ENCODE measurements at regions not wholly inside any gene's neighbourhood (a gene's known extent, or its start where the extent isn't known, plus 50 kb on each side); places are given as distances from the start of the nearest gene placed in this dataset.
"Not testable (repeated sequence)": the region's sequence is repeated elsewhere in the genome, so short reads cannot be mapped to it uniquely, and the experiment has no call there.

DNA sequence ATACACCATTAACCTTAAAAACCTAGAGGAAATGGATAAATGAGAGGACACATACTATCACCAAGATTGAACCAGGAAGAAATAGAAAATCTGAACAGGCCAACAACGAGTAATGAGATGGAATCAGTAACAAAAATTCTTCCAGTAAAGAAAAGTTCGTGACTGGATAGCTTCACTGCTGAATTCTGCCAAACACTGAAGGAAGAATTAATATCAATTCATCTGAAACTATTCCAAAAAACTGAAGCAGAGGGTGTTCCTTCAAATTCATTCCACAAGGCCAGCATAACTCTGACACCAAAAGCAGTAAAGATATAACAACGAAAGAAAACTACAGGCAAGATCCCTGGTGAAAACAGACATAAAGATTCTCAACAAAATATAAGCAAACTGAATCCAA, 195.8 kb upstream of the GPR149 start:
- TF ChIP-seq ZFX (IDR thresholded peaks at IDR 0.05): no peak
- TF ChIP-seq, protein P1, sequence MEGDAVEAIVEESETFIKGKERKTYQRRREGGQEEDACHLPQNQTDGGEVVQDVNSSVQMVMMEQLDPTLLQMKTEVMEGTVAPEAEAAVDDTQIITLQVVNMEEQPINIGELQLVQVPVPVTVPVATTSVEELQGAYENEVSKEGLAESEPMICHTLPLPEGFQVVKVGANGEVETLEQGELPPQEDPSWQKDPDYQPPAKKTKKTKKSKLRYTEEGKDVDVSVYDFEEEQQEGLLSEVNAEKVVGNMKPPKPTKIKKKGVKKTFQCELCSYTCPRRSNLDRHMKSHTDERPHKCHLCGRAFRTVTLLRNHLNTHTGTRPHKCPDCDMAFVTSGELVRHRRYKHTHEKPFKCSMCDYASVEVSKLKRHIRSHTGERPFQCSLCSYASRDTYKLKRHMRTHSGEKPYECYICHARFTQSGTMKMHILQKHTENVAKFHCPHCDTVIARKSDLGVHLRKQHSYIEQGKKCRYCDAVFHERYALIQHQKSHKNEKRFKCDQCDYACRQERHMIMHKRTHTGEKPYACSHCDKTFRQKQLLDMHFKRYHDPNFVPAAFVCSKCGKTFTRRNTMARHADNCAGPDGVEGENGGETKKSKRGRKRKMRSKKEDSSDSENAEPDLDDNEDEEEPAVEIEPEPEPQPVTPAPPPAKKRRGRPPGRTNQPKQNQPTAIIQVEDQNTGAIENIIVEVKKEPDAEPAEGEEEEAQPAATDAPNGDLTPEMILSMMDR (conservative IDR thresholded peaks at IDR 0.05): no peak

DNA sequence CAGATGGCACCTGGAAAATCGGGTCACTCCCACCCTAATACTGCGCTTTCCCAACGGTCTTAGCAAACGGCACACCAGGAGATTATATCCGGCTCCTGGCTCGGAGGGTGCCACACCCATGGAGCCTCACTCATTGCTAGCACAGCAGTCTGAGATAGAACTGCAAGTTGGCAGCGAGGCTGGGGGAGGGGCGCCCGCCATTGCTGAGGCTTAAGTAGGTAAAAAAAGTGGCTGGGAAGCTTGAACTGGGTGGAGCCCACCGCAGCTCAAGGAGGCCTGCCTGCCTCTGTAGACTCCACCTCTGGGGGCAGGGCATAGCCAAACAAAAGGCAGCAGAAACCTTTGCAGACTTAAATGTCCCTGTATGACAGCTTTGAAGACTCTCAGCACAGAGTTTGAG, 189.6 kb upstream of the GPR149 start:
- H3K27ac ChIP-seq: not testable (repeated sequence)

More for the DNA sequence above, 195.8 kb upstream of the GPR149 start:
- no peak overlapping the region for H3K27ac ChIP-seq

DNA sequence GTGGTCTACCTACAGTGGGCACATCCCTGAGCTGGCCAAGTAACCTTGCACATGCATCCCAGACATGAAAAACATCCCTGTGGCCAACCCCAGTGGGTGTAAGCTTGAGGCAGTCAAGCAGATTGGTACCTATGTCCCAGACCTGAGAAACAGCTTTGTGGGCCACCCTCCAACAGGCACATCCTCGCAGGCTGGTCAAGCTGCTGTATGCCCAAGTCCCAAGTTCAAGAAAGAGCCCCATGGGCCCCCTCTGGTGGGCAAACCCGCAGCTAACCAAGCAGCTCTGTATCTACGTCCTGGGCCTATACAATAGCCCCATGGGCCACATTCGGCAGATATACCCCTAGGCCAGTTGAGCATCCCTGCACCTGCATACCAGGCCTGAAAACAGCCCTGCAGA, 186.3 kb upstream of the GPR149 start:
- no peak for TF ChIP-seq ZFX (IDR thresholded peaks at IDR 0.05)
- TF ChIP-seq, protein P1 (conservative IDR thresholded peaks at IDR 0.05): no peak
- H3K27ac ChIP-seq: no peak overlapping the region; the same call in 1 of the 2 replicates

DNA sequence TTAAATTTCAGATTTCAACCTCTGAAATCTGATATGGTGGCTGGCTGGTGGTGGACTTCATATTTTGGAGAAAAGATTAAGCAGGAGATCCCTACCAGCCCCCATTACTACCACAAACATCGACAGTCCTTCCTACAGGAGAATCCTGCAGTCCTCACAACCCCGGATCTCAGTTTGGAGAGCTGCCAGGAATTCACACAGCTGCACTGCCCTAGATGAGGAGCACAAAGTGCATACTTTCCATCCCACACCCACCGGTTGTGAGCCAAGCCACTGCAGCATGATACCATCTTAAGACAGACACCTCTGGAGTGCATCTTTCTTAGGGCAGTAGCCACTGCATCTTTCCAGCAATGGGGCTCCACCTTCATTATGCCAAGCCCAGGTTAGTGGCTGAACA, 185.5 kb upstream of the GPR149 start:
- TF ChIP-seq ZFX (IDR thresholded peaks at IDR 0.05): no peak
- TF ChIP-seq, protein P1 (conservative IDR thresholded peaks at IDR 0.05): no peak
- no peak overlapping the region; the same call in 1 of the 2 replicates for H3K27ac ChIP-seq

DNA sequence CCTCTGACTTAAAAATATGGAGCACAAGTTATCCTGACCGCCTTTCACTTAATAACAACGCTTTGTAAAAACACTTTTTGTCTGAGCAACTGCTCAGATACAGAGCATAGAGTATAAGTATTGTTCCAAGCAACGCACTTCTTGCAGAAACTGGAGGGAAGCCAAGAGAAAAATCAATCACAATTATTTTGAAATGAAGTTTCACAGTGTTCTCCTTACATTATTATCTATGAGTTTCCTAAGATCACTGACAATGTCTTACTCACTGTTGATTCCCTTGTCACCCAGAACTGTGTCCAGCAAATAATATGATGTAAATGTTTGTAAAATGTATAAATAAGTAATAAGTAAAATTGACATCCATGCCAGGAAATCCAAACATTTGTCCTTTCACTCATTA, 184.6 kb upstream of the GPR149 start:
- TF ChIP-seq, protein P1 (conservative IDR thresholded peaks at IDR 0.05): no peak
- no peak for TF ChIP-seq ZFX (IDR thresholded peaks at IDR 0.05)
- H3K27ac ChIP-seq: no peak overlapping the region

DNA sequence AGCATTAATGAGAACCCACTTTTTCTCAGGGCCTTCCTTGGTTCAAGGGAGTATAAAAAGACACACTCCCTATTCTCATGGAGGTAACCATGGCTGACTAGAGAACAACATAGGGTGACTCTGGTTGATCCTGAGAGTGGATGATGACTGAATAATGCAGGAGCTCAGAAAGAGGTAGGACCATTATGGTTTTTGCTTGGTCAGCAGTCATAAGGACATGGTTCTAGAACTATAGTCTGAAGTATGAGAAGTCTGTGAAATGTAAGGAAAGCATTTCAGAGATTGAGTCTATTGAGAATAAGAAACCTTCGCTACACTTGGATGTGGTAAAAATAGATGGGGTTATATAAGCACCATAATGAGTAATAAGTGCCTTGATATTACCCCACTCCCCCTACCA, 184.1 kb upstream of the GPR149 start:
- TF ChIP-seq ZFX (IDR thresholded peaks at IDR 0.05): no peak
- TF ChIP-seq, protein P1 (conservative IDR thresholded peaks at IDR 0.05): no peak
- no peak overlapping the region for H3K27ac ChIP-seq

DNA sequence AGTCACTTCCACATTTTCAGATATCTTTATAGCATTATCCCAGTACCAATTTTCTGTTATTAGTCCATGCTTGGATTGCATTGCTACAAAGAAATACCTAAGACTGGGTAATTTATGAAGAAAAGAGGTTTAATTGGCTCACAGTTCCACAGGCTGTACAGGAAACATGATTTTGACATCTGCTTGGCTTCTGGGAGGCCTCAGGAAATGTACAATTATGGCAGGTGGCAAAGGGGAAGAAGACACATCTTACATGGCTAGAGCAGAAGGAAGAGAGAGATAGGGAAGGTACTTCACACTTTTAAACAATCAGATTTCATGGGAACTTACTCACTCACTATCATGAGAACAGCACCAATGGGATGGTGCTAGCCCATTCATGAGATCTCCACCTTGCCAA, 172.3 kb upstream of the GPR149 start:
- TF ChIP-seq ZFX (IDR thresholded peaks at IDR 0.05): no peak
- TF ChIP-seq, protein P1 (conservative IDR thresholded peaks at IDR 0.05): no peak
- H3K27ac ChIP-seq: no peak overlapping the region

DNA sequence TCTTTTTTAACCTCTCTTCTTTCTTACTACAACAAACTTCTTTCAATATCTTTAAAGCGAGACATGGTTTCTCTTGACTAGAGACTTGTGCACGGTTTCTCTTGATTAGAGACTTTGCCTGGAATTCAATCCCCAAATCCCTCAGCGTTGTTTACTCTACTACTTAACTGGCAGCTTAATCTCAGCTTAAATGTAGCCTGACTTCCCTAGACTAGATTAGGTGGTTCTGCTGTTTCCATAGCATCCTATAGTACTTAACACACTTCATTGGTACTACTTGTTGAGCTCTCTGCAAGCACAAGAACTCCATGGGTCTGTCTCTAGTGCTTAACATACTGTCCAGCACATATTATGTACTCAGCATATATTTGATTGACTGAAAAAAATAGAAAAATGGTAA, 168.2 kb upstream of the GPR149 start:
- H3K27ac ChIP-seq: no peak overlapping the region
- TF ChIP-seq, protein P1 (conservative IDR thresholded peaks at IDR 0.05): no peak
- no peak for TF ChIP-seq ZFX (IDR thresholded peaks at IDR 0.05)
